ENCODE measurements at regions not wholly inside any gene's neighbourhood (a gene's known extent, or its start where the extent isn't known, plus 50 kb on each side); places are given as distances from the start of the nearest gene placed in this dataset.

DNA sequence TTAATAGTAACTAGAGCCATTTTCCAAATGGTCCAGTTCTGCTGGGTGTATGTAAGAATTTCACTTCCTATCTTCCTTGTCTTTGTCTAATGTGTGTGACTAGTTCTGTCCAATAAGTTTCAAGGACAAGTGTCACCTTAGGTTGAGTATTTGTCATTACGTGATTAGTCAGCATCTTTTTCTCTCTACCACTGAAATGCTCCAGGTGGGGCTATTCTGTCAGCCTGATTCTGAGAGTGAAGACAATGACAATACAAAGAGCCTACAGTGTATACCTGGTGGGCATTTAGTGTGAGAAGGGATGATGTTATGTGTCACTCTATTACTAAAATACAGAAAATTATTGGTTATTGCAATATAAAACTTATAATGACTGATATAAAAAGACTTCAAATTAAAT lies 876.3 kb downstream of the C4orf33 start:
- TF ChIP-seq YY1 (IDR thresholded peaks at IDR 0.05) (no peak), RAD21 (IDR thresholded peaks at IDR 0.05) (peak; percentile 67 to 69), FOXA2 (IDR thresholded peaks at IDR 0.05) (no peak), TAF1 (conservative IDR thresholded peaks at IDR 0.05) (no peak)
- TF ChIP-seq, protein P1, sequence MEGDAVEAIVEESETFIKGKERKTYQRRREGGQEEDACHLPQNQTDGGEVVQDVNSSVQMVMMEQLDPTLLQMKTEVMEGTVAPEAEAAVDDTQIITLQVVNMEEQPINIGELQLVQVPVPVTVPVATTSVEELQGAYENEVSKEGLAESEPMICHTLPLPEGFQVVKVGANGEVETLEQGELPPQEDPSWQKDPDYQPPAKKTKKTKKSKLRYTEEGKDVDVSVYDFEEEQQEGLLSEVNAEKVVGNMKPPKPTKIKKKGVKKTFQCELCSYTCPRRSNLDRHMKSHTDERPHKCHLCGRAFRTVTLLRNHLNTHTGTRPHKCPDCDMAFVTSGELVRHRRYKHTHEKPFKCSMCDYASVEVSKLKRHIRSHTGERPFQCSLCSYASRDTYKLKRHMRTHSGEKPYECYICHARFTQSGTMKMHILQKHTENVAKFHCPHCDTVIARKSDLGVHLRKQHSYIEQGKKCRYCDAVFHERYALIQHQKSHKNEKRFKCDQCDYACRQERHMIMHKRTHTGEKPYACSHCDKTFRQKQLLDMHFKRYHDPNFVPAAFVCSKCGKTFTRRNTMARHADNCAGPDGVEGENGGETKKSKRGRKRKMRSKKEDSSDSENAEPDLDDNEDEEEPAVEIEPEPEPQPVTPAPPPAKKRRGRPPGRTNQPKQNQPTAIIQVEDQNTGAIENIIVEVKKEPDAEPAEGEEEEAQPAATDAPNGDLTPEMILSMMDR (IDR thresholded peaks at IDR 0.05; ENCODE audit: low read depth, low read length, missing input control): peak; percentile 18
- TF ChIP-seq, protein P2, sequence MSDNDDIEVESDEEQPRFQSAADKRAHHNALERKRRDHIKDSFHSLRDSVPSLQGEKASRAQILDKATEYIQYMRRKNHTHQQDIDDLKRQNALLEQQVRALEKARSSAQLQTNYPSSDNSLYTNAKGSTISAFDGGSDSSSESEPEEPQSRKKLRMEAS (IDR thresholded peaks at IDR 0.05): no peak
- TF ChIP-seq, protein P3, sequence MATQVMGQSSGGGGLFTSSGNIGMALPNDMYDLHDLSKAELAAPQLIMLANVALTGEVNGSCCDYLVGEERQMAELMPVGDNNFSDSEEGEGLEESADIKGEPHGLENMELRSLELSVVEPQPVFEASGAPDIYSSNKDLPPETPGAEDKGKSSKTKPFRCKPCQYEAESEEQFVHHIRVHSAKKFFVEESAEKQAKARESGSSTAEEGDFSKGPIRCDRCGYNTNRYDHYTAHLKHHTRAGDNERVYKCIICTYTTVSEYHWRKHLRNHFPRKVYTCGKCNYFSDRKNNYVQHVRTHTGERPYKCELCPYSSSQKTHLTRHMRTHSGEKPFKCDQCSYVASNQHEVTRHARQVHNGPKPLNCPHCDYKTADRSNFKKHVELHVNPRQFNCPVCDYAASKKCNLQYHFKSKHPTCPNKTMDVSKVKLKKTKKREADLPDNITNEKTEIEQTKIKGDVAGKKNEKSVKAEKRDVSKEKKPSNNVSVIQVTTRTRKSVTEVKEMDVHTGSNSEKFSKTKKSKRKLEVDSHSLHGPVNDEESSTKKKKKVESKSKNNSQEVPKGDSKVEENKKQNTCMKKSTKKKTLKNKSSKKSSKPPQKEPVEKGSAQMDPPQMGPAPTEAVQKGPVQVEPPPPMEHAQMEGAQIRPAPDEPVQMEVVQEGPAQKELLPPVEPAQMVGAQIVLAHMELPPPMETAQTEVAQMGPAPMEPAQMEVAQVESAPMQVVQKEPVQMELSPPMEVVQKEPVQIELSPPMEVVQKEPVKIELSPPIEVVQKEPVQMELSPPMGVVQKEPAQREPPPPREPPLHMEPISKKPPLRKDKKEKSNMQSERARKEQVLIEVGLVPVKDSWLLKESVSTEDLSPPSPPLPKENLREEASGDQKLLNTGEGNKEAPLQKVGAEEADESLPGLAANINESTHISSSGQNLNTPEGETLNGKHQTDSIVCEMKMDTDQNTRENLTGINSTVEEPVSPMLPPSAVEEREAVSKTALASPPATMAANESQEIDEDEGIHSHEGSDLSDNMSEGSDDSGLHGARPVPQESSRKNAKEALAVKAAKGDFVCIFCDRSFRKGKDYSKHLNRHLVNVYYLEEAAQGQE (IDR thresholded peaks at IDR 0.05): no peak
- TF ChIP-seq, protein P4, sequence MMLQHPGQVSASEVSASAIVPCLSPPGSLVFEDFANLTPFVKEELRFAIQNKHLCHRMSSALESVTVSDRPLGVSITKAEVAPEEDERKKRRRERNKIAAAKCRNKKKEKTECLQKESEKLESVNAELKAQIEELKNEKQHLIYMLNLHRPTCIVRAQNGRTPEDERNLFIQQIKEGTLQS (IDR thresholded peaks at IDR 0.05): no peak
- TF ChIP-seq, protein P5, sequence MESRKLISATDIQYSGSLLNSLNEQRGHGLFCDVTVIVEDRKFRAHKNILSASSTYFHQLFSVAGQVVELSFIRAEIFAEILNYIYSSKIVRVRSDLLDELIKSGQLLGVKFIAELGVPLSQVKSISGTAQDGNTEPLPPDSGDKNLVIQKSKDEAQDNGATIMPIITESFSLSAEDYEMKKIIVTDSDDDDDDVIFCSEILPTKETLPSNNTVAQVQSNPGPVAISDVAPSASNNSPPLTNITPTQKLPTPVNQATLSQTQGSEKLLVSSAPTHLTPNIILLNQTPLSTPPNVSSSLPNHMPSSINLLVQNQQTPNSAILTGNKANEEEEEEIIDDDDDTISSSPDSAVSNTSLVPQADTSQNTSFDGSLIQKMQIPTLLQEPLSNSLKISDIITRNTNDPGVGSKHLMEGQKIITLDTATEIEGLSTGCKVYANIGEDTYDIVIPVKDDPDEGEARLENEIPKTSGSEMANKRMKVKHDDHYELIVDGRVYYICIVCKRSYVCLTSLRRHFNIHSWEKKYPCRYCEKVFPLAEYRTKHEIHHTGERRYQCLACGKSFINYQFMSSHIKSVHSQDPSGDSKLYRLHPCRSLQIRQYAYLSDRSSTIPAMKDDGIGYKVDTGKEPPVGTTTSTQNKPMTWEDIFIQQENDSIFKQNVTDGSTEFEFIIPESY (IDR thresholded peaks at IDR 0.05): no peak
